ENCODE measurements at regions not wholly inside any gene's neighbourhood (a gene's known extent, or its start where the extent isn't known, plus 50 kb on each side); places are given as distances from the start of the nearest gene placed in this dataset.

- DNase-seq: no peak
- H3K18ac ChIP-seq (ENCODE audit: insufficient read length, low read depth, low read length): no peak overlapping the region
- TF ChIP-seq CTCF (conservative IDR thresholded peaks at IDR 0.05): no peak
- H3K79me1 ChIP-seq (ENCODE audit: insufficient read depth, low read depth, low read length, poor library complexity, severe bottlenecking): no peaks in the 10 kb centered on the region
- H2BK5ac ChIP-seq (ENCODE audit: insufficient read length, low read length): no peak overlapping the region
- Mint-ChIP-seq H3K27me3 (ENCODE audit: low read depth) (no peaks in the 10 kb centered on the region), H3K27ac (peak overlapping the region in 2 of 3 experiments; percentile 76 to 81; a peak in 4 of 7 replicates), H3K36me3 (ENCODE audit: insufficient read depth in 1 of 3, low read depth in 3 of 3) (peaks cover 16 to 26% (median 22%) of the 10 kb centered on the region in 3 experiments), H3K4me3 (no peak overlapping the region), H3K9me3 (peaks cover 20 to 21% of the 10 kb centered on the region in 2 experiments), H3K4me1 (peaks cover 32 to 34% of the 10 kb centered on the region in 2 experiments)
- no peaks in the 10 kb centered on the region for H3K23me2 ChIP-seq (ENCODE audit: insufficient read length, low read depth, low read length, poor library complexity, severe bottlenecking)
- H4K5ac ChIP-seq (ENCODE audit: insufficient read length, low read depth, low read length): no peak overlapping the region
- H3K79me2 ChIP-seq (ENCODE audit: insufficient read depth, low read length): no peaks in the 10 kb centered on the region
- no peaks in the 10 kb centered on the region for H3K9me3 ChIP-seq (ENCODE audit: control insufficient read depth, low read depth, low read length)
- H2AFZ ChIP-seq (ENCODE audit: low read length): no peak overlapping the region
- no peak overlapping the region for H3K56ac ChIP-seq (ENCODE audit: insufficient read length, low read depth, low read length)
- no peaks in the 10 kb centered on the region for H3K4me1 ChIP-seq (ENCODE audit: insufficient read depth, low read length)
- H3K9ac ChIP-seq (ENCODE audit: extremely low read depth, insufficient read length, low read length): no peak overlapping the region
- no peak overlapping the region for H2BK12ac ChIP-seq (ENCODE audit: insufficient read length, low read depth, low read length)
- no peak overlapping the region for H3T11ph ChIP-seq (ENCODE audit: low read length)
- H3K27me3 ChIP-seq (ENCODE audit: insufficient read depth, low read length): no peaks in the 10 kb centered on the region
- no CpG with 5 or more reads among the region's 3 CpGs for WGBS (ENCODE audit: extremely low coverage, insufficient read length, low lambda C conversion rate)
- no peak overlapping the region for H2BK20ac ChIP-seq (ENCODE audit: low read depth, low read length, poor library complexity, severe bottlenecking)
- no peak overlapping the region for H3K23ac ChIP-seq (ENCODE audit: insufficient read length, low read depth, low read length)
- H3K27ac ChIP-seq (ENCODE audit: insufficient read length, low read depth, low read length): no peak overlapping the region
- no peak overlapping the region for H2BK15ac ChIP-seq (ENCODE audit: low read depth, low read length)
- no peak overlapping the region for H4K8ac ChIP-seq (replicated peaks; ENCODE audit: insufficient read length, low read depth, low read length)
- H4K91ac ChIP-seq (ENCODE audit: insufficient read length, low read depth, low read length): no peak overlapping the region
- H3K4ac ChIP-seq (ENCODE audit: low read depth, low read length): no peak overlapping the region
- H3K4me2 ChIP-seq (ENCODE audit: insufficient read depth, insufficient read length, low read length): no peak overlapping the region
- no peak overlapping the region for H2BK120ac ChIP-seq (ENCODE audit: low read depth, low read length, poor library complexity, severe bottlenecking)
- H3K14ac ChIP-seq (ENCODE audit: insufficient read depth, low read length): no peak overlapping the region
- no peak overlapping the region for H2AK5ac ChIP-seq (ENCODE audit: insufficient read length, low read length)
- H4K20me1 ChIP-seq (ENCODE audit: control insufficient read depth, insufficient read depth, insufficient read length): no peaks in the 10 kb centered on the region
Observed at GRCh38 chr12:28610401-28611114, 420.3 kb downstream of the CCDC91 start.

All from H9 (cell line).